NCI-H2107 treated with DMSO at 0.1 percent for 48 hours (cell line): ENCODE measurements at regions not wholly inside any gene's neighbourhood (a gene's known extent, or its start where the extent isn't known, plus 50 kb on each side); places are given as distances from the start of the nearest gene placed in this dataset.

ENCODE experiments used
- DNase-seq: peaks from one replicate; lab custom pipeline; 2025; ENCODE audit not compliant: unreplicated experiment; lab: John Stamatoyannopoulos, UW

GRCh38 chr12:16136219-16136988, 141.1 kb downstream of the SLC15A5 start:
- no peak for DNase-seq

- no peak for DNase-seq
These were observed 142.2 kb downstream of the SLC15A5 start for GRCh38 chr12:16135323-16135722.

GRCh38 chr12:16130343-16130742, 147.1 kb downstream of the SLC15A5 start:
- DNase-seq = no peak

- no peak for DNase-seq
These were observed 155.5 kb downstream of the SLC15A5 start for GRCh38 chr12:16121953-16122352.

- DNase-seq = peak; percentile 39
These were observed 157.7 kb downstream of the SLC15A5 start for GRCh38 chr12:16119618-16120415.

GRCh38 chr12:16118586-16118985, 158.9 kb downstream of the SLC15A5 start:
- DNase-seq = no peak

- DNase-seq = peak; percentile 91
These were observed 164.6 kb downstream of the SLC15A5 start for GRCh38 chr12:16112612-16113560.

- DNase-seq = no peak
These were observed 165.4 kb downstream of the SLC15A5 start for GRCh38 chr12:16112130-16112529.

- DNase-seq = no peak
These were observed 166.9 kb downstream of the SLC15A5 start for GRCh38 chr12:16110596-16110995.

GRCh38 chr12:16103851-16104250, 173.6 kb downstream of the SLC15A5 start:
- no peak for DNase-seq

GRCh38 chr12:16100206-16100605, 177.3 kb downstream of the SLC15A5 start:
- DNase-seq = no peak

GRCh38 chr12:16096273-16096849, 181.1 kb downstream of the SLC15A5 start:
- no peak for DNase-seq

- DNase-seq = no peak
These were observed 181.9 kb downstream of the SLC15A5 start for GRCh38 chr12:16095531-16096110.

- DNase-seq = no peak
These were observed 183.0 kb downstream of the SLC15A5 start for GRCh38 chr12:16094437-16094836.

GRCh38 chr12:16093825-16094224, 182.7 kb downstream of the DERA start:
- no peak for DNase-seq

GRCh38 chr12:16090974-16091373, 179.8 kb downstream of the DERA start:
- no peak for DNase-seq

GRCh38 chr12:16088421-16088820, 177.3 kb downstream of the DERA start:
- DNase-seq = no peak
